ENCODE measurements at regions not wholly inside any gene's neighbourhood (a gene's known extent, or its start where the extent isn't known, plus 50 kb on each side); places are given as distances from the start of the nearest gene placed in this dataset.
"Not testable (repeated sequence)": the region's sequence is repeated elsewhere in the genome, so short reads cannot be mapped to it uniquely, and the experiment has no call there.

DNA sequence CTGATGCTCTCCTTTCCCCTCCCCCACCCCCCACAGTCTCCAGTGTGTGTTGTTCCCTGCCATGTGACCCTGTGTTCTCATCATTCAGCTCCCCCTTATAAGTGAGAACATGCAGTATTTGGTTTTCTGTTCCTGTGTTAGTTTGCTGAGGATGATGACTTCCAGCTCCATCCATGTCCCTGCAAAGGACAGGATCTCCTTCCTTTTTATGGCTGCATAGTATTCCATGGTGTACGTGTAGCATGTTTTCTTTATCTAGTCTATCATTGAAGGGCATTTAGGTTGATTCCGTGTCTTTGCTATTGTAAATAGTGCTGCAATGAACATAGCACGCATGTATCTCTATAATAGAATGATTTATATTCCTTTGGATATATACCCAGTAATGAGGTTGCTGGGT, 162.3 kb downstream of the ERMARD start:
- H3K36me3 Mint-ChIP-seq; H3K27ac ChIP-seq (ENCODE audit: low read depth, low read length); POLR2A ChIA-PET; H3K9me3 ChIP-seq (ENCODE audit: control insufficient read depth in 2 of 3, low read length in 3 of 3); ATAC-seq; intact Hi-C loops (cut with micrococcal nuclease); H3K27me3 ChIP-seq (ENCODE audit: control insufficient read depth in 2 of 2, insufficient read depth in 2 of 2, low read length in 2 of 2); H3K4me1 Mint-ChIP-seq; DNase-seq; H3K27ac Mint-ChIP-seq; H3K4me3 ChIP-seq (ENCODE audit: low read length); H3K36me3 ChIP-seq (ENCODE audit: control insufficient read depth in 2 of 3, insufficient read depth in 3 of 3, low read length in 3 of 3); H3K4me3 Mint-ChIP-seq; H3K4me1 ChIP-seq (ENCODE audit: control insufficient read depth in 2 of 2, insufficient read depth in 2 of 2, low read length in 2 of 2); CTCF ChIA-PET: not testable (repeated sequence)
- Mint-ChIP-seq H3K27me3 (peaks cover 0 to 21% (median 11%) of the 10 kb centered on the region in 5 donors), H3K9me3 (peaks cover 0 to 13% (median 0%) of the 10 kb centered on the region in 11 donors)

DNA sequence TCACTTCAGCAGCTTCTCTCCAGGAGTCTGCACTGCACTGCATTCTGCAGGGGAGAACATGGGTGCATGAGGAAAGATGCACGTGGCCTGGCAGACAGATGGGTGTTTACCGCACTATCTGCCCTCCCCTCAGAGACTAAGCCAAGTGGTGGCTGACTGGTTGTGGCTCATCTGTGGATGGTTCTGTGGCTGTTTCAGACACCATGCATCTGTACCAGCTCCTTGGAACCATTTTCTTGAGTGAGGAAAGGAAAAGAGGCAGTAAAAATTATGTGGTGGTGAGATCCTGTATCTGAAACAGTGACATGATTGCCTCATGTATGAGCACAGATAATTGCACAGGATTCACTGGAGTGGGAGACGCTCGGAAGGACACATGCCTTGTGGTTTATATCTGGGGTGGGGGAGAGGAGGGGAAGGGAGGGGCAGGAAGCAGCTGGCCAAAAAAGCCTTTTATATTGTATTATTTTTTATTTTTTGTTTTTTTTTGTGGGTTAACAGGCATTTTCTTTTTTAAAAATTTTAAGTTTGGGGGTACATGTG, 161.7 kb downstream of the ERMARD start:
- H3K4me3 Mint-ChIP-seq: no peak overlapping the region
- intact Hi-C loops (cut with micrococcal nuclease): no loop called here
- H3K27me3 ChIP-seq (ENCODE audit: control insufficient read depth in 2 of 2, insufficient read depth in 2 of 2, low read length in 2 of 2): no peaks in the 10 kb centered on the region
- H3K27me3 Mint-ChIP-seq: peaks cover 0 to 21% (median 11%) of the 10 kb centered on the region in 5 donors
- peaks cover 0 to 6% (median 4%) of the 10 kb centered on the region in 7 donors for H3K4me1 Mint-ChIP-seq
- H3K4me3 ChIP-seq (ENCODE audit: low read length): no peak overlapping the region
- ChIA-PET POLR2A (interaction anchor here (0.6 kb wide), 1 partner anchor 48 kb away, joined by 3 read pairs; no protein-coding TSS in a partner anchor), CTCF (no interaction called here)
- H3K9me3 Mint-ChIP-seq: peaks cover 0 to 8% (median 0%) of the 10 kb centered on the region in 11 donors
- DNase-seq (no peak), ATAC-seq (peak; percentile 26)
- no peak overlapping the region for H3K27ac ChIP-seq (ENCODE audit: low read depth, low read length)
- H3K27ac Mint-ChIP-seq: no peak overlapping the region
- no peaks in the 10 kb centered on the region for H3K36me3 Mint-ChIP-seq
- H3K9me3 ChIP-seq (ENCODE audit: control insufficient read depth in 2 of 3, low read length in 3 of 3): no peaks in the 10 kb centered on the region
- no peaks in the 10 kb centered on the region for H3K36me3 ChIP-seq (ENCODE audit: control insufficient read depth in 2 of 3, insufficient read depth in 3 of 3, low read length in 3 of 3)
- H3K4me1 ChIP-seq (ENCODE audit: control insufficient read depth in 2 of 2, insufficient read depth in 2 of 2, low read length in 2 of 2): no peaks in the 10 kb centered on the region

DNA sequence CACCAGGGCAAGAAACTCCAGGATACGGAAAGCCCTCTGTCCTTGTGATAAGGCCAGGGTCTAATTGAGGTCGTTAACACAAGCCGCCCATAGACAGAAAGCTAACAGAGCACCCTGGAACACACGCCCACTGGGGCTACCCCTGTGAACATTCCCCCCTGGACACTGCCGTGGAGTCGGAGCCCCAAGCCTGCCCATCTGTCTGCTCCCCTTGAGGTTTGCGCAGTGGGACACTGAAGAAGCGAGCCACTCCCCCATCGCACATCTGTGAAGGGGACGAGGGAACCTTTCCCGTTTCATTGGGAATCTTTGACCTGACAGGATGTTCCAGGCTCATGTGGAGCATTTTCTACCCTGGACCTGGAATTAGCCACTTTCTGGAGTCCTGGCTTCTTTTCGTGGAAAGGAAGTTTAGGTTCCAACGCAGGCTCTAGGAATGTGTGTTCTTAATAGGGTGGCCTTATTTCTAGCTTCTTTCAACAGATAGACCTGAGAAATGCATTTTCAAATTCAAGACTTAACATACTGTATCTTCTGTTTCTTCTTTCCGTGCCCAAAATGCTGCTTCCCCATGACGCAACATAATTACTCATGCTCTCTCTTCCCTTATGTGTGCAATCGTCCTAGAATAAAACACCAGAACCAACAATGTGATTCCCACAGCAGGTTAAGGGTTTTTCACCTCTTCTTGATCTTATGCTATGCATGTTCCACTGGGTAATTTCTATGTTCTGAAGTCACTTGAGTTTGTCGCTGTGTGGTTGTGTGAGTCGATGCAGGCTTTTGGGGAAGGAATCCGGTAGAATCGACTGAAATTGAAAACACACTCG, 161.1 kb downstream of the ERMARD start:
- DNase-seq: no peak
- Mint-ChIP-seq H3K36me3 (no peaks in the 10 kb centered on the region), H3K27me3 (peaks cover 0 to 21% (median 11%) of the 10 kb centered on the region in 5 donors), H3K4me1 (peaks cover 0 to 6% (median 4%) of the 10 kb centered on the region in 7 donors), H3K4me3 (no peak overlapping the region), H3K27ac (no peak overlapping the region), H3K9me3 (peaks cover 0 to 5% (median 0%) of the 10 kb centered on the region in 11 donors)
- Histone ChIP-seq H3K4me1 (ENCODE audit: control insufficient read depth in 2 of 2, insufficient read depth in 2 of 2, low read length in 2 of 2) (no peaks in the 10 kb centered on the region), H3K36me3 (ENCODE audit: control insufficient read depth in 2 of 3, insufficient read depth in 3 of 3, low read length in 3 of 3) (no peaks in the 10 kb centered on the region), H3K9me3 (ENCODE audit: control insufficient read depth in 2 of 3, low read length in 3 of 3) (no peaks in the 10 kb centered on the region), H3K27ac (ENCODE audit: low read depth, low read length) (no peak overlapping the region), H3K27me3 (ENCODE audit: control insufficient read depth in 2 of 2, insufficient read depth in 2 of 2, low read length in 2 of 2) (no peaks in the 10 kb centered on the region), H3K4me3 (ENCODE audit: low read length) (no peak overlapping the region)
- ChIA-PET CTCF (no interaction called here), POLR2A (interaction anchor here (0.6 kb wide), 1 partner anchor 48 kb away, joined by 3 read pairs; no protein-coding TSS in a partner anchor)
- intact Hi-C loops (cut with micrococcal nuclease): no loop called here
- peak; percentile 47 for ATAC-seq

DNA sequence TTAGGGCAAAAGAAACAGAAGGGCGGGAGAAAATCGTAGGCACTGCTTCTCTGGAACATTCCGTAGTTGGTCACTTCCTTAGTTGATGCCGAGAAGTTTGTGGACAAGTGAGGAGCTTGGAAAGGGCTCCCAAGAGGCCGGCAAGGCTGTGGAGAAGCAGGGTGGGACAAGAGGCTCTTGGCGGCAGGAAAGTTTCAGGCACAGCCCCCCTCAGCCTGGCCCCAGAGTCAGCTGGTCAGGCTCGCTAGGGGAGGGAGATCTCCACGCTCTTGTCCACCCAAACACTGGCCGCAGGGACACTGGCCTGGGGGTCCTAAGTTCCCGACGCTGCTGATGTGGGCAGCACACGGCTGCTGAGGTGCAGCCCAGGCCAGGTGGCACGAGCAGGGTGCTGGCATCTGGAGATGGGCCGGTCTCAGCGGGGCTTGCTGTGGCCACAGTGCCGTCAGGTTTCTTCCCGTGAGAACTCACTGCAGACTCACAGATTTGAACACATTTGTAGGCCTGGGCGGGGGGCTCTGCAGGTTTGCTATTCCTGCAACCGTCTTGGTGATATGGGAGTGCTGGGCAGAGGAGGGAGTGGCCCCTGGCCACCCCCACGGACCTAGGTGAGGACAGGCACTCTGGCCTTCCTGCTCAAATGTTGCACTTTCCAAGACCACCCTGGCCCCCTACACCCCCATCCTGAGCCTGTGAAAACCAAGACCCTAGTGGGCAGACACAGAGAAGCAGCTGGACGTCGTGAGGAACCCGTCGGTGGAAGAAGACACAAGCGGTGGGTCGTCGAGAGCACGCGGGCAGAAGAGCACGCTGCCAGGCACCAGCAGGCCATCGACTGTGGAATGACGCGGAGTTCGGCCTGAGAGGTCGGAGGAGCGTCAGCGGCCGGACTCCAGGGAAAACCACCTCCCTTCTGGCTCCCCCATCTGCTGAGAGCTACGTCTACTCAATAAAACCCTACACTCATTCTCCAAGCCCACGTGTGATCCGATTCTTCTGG, 160.1 kb downstream of the ERMARD start:
- ChIA-PET POLR2A (no interaction called here), CTCF (no interaction called here)
- Histone ChIP-seq H3K9me3 (ENCODE audit: control insufficient read depth in 2 of 3, low read length in 3 of 3) (no peaks in the 10 kb centered on the region), H3K4me1 (ENCODE audit: control insufficient read depth in 2 of 2, insufficient read depth in 2 of 2, low read length in 2 of 2) (no peaks in the 10 kb centered on the region), H3K27ac (ENCODE audit: low read depth, low read length) (no peak overlapping the region), H3K36me3 (ENCODE audit: control insufficient read depth in 2 of 3, insufficient read depth in 3 of 3, low read length in 3 of 3) (no peaks in the 10 kb centered on the region), H3K4me3 (ENCODE audit: low read length) (no peak overlapping the region), H3K27me3 (ENCODE audit: control insufficient read depth in 2 of 2, insufficient read depth in 2 of 2, low read length in 2 of 2) (no peaks in the 10 kb centered on the region)
- no peaks in the 10 kb centered on the region for H3K36me3 Mint-ChIP-seq
- ATAC-seq (no peak), DNase-seq (no peak)
- H3K9me3 Mint-ChIP-seq: no peaks in the 10 kb centered on the region
- H3K27ac Mint-ChIP-seq: peak overlapping the region in 1 of 9 donors; percentile 26
- H3K4me3 Mint-ChIP-seq: no peak overlapping the region
- intact Hi-C loops (cut with micrococcal nuclease): no loop called here
- peaks cover 0 to 21% (median 10%) of the 10 kb centered on the region in 5 donors for H3K27me3 Mint-ChIP-seq
- H3K4me1 Mint-ChIP-seq: peaks cover 0 to 6% (median 4%) of the 10 kb centered on the region in 7 donors

DNA sequence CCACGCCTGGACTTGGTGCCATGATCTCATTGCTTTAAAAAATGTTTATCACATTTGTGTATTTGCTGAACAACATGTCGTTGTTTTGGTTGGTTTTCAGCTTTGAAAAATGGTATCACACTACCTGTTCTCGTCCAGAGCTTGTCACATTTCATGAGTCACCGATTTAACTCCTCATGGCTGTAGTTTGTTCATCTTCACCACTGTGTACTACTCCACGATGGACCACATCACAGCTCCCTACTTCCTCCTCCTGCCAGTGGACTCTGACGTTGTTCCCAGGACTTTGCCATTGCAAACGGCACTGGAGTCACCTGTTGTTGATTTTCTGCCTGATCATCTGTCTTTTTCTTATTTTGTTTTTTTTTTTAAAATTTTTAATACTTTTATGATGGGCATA, 157.7 kb downstream of the ERMARD start:
- Histone ChIP-seq H3K4me3 (ENCODE audit: low read length) (no peak overlapping the region), H3K27ac (ENCODE audit: low read depth, low read length) (no peak overlapping the region), H3K36me3 (ENCODE audit: control insufficient read depth in 2 of 3, insufficient read depth in 3 of 3, low read length in 3 of 3) (no peaks in the 10 kb centered on the region), H3K4me1 (ENCODE audit: control insufficient read depth in 2 of 2, insufficient read depth in 2 of 2, low read length in 2 of 2) (no peaks in the 10 kb centered on the region), H3K9me3 (ENCODE audit: control insufficient read depth in 2 of 3, low read length in 3 of 3) (no peaks in the 10 kb centered on the region), H3K27me3 (ENCODE audit: control insufficient read depth in 2 of 2, insufficient read depth in 2 of 2, low read length in 2 of 2) (no peaks in the 10 kb centered on the region)
- ChIA-PET CTCF (no interaction called here), POLR2A (no interaction called here)
- H3K27ac Mint-ChIP-seq: no peak overlapping the region
- no peaks in the 10 kb centered on the region for H3K36me3 Mint-ChIP-seq
- intact Hi-C loops (cut with micrococcal nuclease): no loop called here
- H3K27me3 Mint-ChIP-seq: peaks cover 0 to 10% (median 4%) of the 10 kb centered on the region in 5 donors
- H3K4me1 Mint-ChIP-seq: peaks cover 0 to 7% (median 4%) of the 10 kb centered on the region in 7 donors
- no peak overlapping the region for H3K4me3 Mint-ChIP-seq
- DNase-seq (no peak), ATAC-seq (no peak)
- no peaks in the 10 kb centered on the region for H3K9me3 Mint-ChIP-seq

DNA sequence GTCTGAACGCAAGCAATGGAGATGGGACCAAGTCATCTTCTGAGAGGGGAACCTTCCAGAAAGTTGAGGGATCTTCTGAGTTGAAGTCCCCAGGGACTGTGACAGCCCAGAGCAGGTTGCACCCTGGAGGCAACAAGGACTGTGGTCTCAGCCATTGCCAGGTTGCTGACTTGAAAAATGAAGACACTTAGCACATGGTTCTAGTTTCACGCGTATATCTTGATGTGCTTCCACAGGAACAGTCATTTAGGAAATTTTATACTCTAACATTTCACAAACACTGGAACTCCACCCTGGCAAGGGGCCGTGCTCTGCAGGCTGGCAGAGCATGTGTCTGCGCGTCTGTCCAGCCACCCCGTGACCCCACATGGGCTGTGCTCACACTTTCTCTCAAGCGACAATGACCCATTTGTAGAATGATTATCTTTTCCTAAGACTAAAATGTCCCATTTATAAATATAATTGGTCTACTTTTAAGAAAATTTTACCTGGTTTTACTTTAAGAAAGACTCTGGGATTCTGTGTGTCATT, 157.0 kb downstream of the ERMARD start:
- ATAC-seq: no peak
- CTCF ChIA-PET: no interaction called here
- peaks cover 0 to 7% (median 0%) of the 10 kb centered on the region in 7 donors for H3K4me1 Mint-ChIP-seq
- H3K36me3 Mint-ChIP-seq: no peaks in the 10 kb centered on the region
- Histone ChIP-seq H3K27me3 (ENCODE audit: control insufficient read depth in 2 of 2, insufficient read depth in 2 of 2, low read length in 2 of 2) (no peaks in the 10 kb centered on the region), H3K4me1 (ENCODE audit: control insufficient read depth in 2 of 2, insufficient read depth in 2 of 2, low read length in 2 of 2) (no peaks in the 10 kb centered on the region), H3K4me3 (ENCODE audit: low read length) (no peak overlapping the region), H3K9me3 (ENCODE audit: control insufficient read depth in 2 of 3, low read length in 3 of 3) (no peaks in the 10 kb centered on the region), H3K36me3 (ENCODE audit: control insufficient read depth in 2 of 3, insufficient read depth in 3 of 3, low read length in 3 of 3) (no peaks in the 10 kb centered on the region), H3K27ac (ENCODE audit: low read depth, low read length) (no peak overlapping the region)
- no peak for DNase-seq
- H3K27ac Mint-ChIP-seq: no peak overlapping the region
- H3K27me3 Mint-ChIP-seq: peaks cover 0 to 5% (median 4%) of the 10 kb centered on the region in 5 donors
- intact Hi-C loops (cut with micrococcal nuclease): no loop called here
- POLR2A ChIA-PET: no interaction called here
- H3K9me3 Mint-ChIP-seq: no peaks in the 10 kb centered on the region
- no peak overlapping the region for H3K4me3 Mint-ChIP-seq

Data from naive thymus-derived CD4-positive, alpha-beta T cell (primary cell).